ENCODE measurements at regions not wholly inside any gene's neighbourhood (a gene's known extent, or its start where the extent isn't known, plus 50 kb on each side); places are given as distances from the start of the nearest gene placed in this dataset.
A peak's percentile ranks its signal among the peaks of the same experiment; 100 is the strongest.

DNA sequence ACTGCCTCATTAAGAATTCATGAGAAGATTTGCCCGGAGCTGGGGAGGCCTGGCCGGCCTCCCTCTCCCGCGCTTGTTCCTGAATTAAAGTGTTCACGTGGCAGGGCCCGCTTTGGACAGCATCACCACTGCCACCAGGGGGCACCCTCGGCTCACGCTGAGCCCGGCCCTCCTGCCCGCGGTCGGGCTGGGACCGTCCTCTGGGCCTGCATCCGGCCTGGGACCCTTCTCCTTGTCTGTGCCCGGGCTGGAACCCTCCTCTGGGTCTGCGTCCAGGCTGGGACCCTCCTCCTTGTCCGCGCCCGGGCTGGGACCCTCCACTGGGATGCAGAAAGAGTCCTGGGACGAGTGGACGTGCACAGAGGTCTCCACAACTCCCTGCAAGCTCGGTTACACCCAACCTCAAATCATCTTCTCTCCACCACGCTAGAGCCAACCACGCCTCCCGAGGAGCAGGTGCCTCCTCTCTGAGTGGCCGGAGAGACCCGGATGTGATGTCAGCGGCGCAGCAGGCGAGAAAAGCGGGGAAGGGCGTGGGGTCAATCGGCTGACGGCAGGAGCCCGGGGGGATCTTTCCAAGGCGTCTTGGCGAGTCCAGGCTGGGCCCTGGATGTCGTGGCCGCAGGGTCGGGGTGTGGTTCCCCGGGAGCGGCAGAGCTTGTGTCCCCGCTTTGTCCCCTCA is 50.9 kb upstream of the DACT2 start:
- TF ChIP-seq POLR2AphosphoS5 (IDR thresholded peaks at IDR 0.05; ENCODE audit: low read depth) = no peak
- peak; percentile 83 to 95 for TF ChIP-seq CTCF (conservative IDR thresholded peaks at IDR 0.05; ENCODE audit: low read depth in 2 of 2)
- TF ChIP-seq EZH2 (IDR thresholded peaks at IDR 0.05; ENCODE audit: low read depth, unreplicated experiment) = no peak
- peak; percentile 38; the same call in 1 of the 2 replicates for TF ChIP-seq CREB1 (CRISPR knock-in tag; IDR thresholded peaks at IDR 0.05; ENCODE audit: low read depth)
- TF ChIP-seq EZH2phosphoT487 (IDR thresholded peaks at IDR 0.05; ENCODE audit: unreplicated experiment) = no peak
- TF ChIP-seq, protein P1, sequence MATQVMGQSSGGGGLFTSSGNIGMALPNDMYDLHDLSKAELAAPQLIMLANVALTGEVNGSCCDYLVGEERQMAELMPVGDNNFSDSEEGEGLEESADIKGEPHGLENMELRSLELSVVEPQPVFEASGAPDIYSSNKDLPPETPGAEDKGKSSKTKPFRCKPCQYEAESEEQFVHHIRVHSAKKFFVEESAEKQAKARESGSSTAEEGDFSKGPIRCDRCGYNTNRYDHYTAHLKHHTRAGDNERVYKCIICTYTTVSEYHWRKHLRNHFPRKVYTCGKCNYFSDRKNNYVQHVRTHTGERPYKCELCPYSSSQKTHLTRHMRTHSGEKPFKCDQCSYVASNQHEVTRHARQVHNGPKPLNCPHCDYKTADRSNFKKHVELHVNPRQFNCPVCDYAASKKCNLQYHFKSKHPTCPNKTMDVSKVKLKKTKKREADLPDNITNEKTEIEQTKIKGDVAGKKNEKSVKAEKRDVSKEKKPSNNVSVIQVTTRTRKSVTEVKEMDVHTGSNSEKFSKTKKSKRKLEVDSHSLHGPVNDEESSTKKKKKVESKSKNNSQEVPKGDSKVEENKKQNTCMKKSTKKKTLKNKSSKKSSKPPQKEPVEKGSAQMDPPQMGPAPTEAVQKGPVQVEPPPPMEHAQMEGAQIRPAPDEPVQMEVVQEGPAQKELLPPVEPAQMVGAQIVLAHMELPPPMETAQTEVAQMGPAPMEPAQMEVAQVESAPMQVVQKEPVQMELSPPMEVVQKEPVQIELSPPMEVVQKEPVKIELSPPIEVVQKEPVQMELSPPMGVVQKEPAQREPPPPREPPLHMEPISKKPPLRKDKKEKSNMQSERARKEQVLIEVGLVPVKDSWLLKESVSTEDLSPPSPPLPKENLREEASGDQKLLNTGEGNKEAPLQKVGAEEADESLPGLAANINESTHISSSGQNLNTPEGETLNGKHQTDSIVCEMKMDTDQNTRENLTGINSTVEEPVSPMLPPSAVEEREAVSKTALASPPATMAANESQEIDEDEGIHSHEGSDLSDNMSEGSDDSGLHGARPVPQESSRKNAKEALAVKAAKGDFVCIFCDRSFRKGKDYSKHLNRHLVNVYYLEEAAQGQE (IDR thresholded peaks at IDR 0.05; ENCODE audit: unreplicated experiment) = no peak
- TF ChIP-seq, protein P2, sequence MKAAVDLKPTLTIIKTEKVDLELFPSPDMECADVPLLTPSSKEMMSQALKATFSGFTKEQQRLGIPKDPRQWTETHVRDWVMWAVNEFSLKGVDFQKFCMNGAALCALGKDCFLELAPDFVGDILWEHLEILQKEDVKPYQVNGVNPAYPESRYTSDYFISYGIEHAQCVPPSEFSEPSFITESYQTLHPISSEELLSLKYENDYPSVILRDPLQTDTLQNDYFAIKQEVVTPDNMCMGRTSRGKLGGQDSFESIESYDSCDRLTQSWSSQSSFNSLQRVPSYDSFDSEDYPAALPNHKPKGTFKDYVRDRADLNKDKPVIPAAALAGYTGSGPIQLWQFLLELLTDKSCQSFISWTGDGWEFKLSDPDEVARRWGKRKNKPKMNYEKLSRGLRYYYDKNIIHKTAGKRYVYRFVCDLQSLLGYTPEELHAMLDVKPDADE (IDR thresholded peaks at IDR 0.05) = no peak
- TF ChIP-seq JUNB (IDR thresholded peaks at IDR 0.05; ENCODE audit: unreplicated experiment) = no peak
- no peak for TF ChIP-seq STAT1 (IDR thresholded peaks at IDR 0.05; ENCODE audit: unreplicated experiment)
- no peak for TF ChIP-seq NANOG (IDR thresholded peaks at IDR 0.05; ENCODE audit: borderline replicate concordance)
- TF ChIP-seq ZNF114 (CRISPR knock-in tag; IDR thresholded peaks at IDR 0.05) = no peak
- no peak for TF ChIP-seq ZNF331 (CRISPR knock-in tag; IDR thresholded peaks at IDR 0.05; ENCODE audit: low read depth)
- TF ChIP-seq, protein P3, sequence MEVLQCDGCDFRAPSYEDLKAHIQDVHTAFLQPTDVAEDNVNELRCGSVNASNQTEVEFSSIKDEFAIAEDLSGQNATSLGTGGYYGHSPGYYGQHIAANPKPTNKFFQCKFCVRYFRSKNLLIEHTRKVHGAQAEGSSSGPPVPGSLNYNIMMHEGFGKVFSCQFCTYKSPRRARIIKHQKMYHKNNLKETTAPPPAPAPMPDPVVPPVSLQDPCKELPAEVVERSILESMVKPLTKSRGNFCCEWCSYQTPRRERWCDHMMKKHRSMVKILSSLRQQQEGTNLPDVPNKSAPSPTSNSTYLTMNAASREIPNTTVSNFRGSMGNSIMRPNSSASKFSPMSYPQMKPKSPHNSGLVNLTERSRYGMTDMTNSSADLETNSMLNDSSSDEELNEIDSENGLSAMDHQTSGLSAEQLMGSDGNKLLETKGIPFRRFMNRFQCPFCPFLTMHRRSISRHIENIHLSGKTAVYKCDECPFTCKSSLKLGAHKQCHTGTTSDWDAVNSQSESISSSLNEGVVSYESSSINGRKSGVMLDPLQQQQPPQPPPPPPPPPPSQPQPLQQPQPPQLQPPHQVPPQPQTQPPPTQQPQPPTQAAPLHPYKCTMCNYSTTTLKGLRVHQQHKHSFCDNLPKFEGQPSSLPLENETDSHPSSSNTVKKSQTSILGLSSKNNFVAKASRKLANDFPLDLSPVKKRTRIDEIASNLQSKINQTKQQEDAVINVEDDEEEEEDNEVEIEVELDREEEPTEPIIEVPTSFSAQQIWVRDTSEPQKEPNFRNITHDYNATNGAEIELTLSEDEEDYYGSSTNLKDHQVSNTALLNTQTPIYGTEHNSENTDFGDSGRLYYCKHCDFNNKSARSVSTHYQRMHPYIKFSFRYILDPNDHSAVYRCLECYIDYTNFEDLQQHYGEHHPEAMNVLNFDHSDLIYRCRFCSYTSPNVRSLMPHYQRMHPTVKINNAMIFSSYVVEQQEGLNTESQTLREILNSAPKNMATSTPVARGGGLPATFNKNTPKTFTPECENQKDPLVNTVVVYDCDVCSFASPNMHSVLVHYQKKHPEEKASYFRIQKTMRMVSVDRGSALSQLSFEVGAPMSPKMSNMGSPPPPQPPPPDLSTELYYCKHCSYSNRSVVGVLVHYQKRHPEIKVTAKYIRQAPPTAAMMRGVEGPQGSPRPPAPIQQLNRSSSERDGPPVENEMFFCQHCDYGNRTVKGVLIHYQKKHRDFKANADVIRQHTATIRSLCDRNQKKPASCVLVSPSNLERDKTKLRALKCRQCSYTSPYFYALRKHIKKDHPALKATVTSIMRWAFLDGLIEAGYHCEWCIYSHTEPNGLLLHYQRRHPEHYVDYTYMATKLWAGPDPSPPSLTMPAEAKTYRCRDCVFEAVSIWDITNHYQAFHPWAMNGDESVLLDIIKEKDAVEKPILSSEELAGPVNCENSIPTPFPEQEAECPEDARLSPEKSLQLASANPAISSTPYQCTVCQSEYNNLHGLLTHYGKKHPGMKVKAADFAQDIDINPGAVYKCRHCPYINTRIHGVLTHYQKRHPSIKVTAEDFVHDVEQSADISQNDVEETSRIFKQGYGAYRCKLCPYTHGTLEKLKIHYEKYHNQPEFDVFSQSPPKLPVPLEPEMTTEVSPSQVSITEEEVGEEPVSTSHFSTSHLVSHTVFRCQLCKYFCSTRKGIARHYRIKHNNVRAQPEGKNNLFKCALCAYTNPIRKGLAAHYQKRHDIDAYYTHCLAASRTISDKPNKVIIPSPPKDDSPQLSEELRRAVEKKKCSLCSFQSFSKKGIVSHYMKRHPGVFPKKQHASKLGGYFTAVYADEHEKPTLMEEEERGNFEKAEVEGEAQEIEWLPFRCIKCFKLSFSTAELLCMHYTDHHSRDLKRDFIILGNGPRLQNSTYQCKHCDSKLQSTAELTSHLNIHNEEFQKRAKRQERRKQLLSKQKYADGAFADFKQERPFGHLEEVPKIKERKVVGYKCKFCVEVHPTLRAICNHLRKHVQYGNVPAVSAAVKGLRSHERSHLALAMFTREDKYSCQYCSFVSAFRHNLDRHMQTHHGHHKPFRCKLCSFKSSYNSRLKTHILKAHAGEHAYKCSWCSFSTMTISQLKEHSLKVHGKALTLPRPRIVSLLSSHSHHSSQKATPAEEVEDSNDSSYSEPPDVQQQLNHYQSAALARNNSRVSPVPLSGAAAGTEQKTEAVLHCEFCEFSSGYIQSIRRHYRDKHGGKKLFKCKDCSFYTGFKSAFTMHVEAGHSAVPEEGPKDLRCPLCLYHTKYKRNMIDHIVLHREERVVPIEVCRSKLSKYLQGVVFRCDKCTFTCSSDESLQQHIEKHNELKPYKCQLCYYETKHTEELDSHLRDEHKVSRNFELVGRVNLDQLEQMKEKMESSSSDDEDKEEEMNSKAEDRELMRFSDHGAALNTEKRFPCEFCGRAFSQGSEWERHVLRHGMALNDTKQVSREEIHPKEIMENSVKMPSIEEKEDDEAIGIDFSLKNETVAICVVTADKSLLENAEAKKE (CRISPR knock-in tag; IDR thresholded peaks at IDR 0.05) = no peak

All from GM23338 (cell line).